LNCAP (cell line): ENCODE measurements at regions not wholly inside any gene's neighbourhood (a gene's known extent, or its start where the extent isn't known, plus 50 kb on each side); places are given as distances from the start of the nearest gene placed in this dataset.

Experiments used
- CTCF ChIP-seq: fragments of 450-650 bp; IDR thresholded peaks from 2 replicates; pipeline ENCODE4 v1.5.1; 2017; ENCODE audit warnings: mild to moderate bottlenecking

GRCh38 chr18:37963837-37964236 is 398.2 kb upstream of the CELF4 start:
- no peak for TF ChIP-seq CTCF

- TF ChIP-seq CTCF = no peak
These were observed 396.8 kb upstream of the CELF4 start for GRCh38 chr18:37962316-37962966.

- TF ChIP-seq CTCF = no peak
These were observed 392.9 kb upstream of the CELF4 start for GRCh38 chr18:37958499-37958898.

GRCh38 chr18:37956902-37957301 is 391.3 kb upstream of the CELF4 start:
- TF ChIP-seq CTCF = no peak

GRCh38 chr18:37956020-37956419 is 390.4 kb upstream of the CELF4 start:
- TF ChIP-seq CTCF = no peak

- no peak for TF ChIP-seq CTCF
These were observed 389.6 kb upstream of the CELF4 start for GRCh38 chr18:37955201-37955600.

- TF ChIP-seq CTCF = no peak
These were observed 388.3 kb upstream of the CELF4 start for GRCh38 chr18:37953876-37954275.

GRCh38 chr18:37948471-37948870 is 382.9 kb upstream of the CELF4 start:
- no peak for TF ChIP-seq CTCF
